ENCODE measurements at regions not wholly inside any gene's neighbourhood (a gene's known extent, or its start where the extent isn't known, plus 50 kb on each side); places are given as distances from the start of the nearest gene placed in this dataset.

GRCh38 chr4:36614011-36614410 lies 332.6 kb downstream of the DTHD1 start:
- H3K27me3 ChIP-seq: no peaks in the 10 kb centered on the region
- H3K36me3 ChIP-seq: no peaks in the 10 kb centered on the region
- no peak for DNase-seq
- H3K4me1 ChIP-seq: no peaks in the 10 kb centered on the region
- H3K4me3 ChIP-seq (replicated peaks in 1 of 3): no peak overlapping the region
- TF ChIP-seq POLR2A (IDR thresholded peaks at IDR 0.05): no peak
- TF ChIP-seq CTCF (IDR thresholded peaks at IDR 0.05): no peak
- 90 to 95% methylated on average over 3 of the region's 3 CpGs for WGBS, 2 donors
- H3K9me3 ChIP-seq: no peaks in the 10 kb centered on the region
- intact Hi-C loops (cut with DNase I): no loop called here
- H3K27ac ChIP-seq: no peak overlapping the region

DNA sequence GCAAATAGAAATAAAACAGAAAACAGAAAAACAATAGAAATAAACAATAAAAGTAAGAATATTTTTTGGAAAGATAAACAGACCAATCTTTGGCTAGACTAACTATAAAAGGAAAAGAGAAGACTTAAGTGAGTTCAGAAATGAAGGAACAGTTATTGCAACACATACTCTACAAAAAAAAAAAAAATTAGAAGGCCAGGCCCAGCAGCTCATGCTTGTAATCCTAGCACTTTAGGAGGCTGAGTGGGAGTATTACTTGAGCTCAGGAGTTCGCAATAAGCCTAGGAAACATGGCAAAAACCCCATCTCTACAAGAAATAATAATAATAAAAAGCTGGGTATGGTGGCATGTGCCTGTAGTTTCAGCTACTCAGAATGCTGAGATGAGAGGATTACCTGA lies 336.7 kb downstream of the DTHD1 start:
- Histone ChIP-seq H3K4me1 (no peaks in the 10 kb centered on the region), H3K27ac (no peak overlapping the region), H3K36me3 (no peaks in the 10 kb centered on the region), H3K4me3 (replicated peaks in 1 of 3) (no peak overlapping the region), H3K9me3 (no peaks in the 10 kb centered on the region), H3K27me3 (no peaks in the 10 kb centered on the region)
- TF ChIP-seq POLR2A (IDR thresholded peaks at IDR 0.05): no peak
- TF ChIP-seq CTCF (IDR thresholded peaks at IDR 0.05): no peak
- intact Hi-C loops (cut with DNase I): no loop called here
- 77 to 82% methylated on average over 1 of the region's 1 CpG for WGBS, 2 donors
- no peak for DNase-seq

DNA sequence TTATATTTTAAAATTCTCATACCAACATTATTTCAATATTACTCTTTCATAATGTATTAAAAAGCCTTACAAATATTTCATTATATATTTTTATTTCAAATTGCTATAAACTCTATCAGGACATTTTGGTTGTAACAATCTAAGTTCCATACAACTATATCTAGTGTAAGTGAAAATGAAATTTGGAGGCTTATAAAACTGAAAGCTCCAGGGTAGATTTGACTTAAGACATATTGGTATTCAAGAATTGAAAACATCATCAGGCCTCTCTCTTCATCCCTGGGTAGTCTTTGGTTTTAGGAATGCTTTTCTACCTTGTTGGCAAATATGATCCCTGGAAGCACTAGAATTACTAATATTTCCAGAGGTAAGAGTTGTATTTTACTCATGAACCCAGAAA lies 342.6 kb downstream of the DTHD1 start:
- Histone ChIP-seq H3K4me3 (replicated peaks in 1 of 3) (no peak overlapping the region), H3K27me3 (no peaks in the 10 kb centered on the region), H3K36me3 (no peaks in the 10 kb centered on the region), H3K4me1 (no peaks in the 10 kb centered on the region), H3K27ac (no peak overlapping the region), H3K9me3 (no peaks in the 10 kb centered on the region)
- no peak for DNase-seq
- intact Hi-C loops (cut with DNase I): no loop called here
- TF ChIP-seq POLR2A (IDR thresholded peaks at IDR 0.05) (no peak), CTCF (IDR thresholded peaks at IDR 0.05) (no peak)

- Histone ChIP-seq H3K36me3 (no peaks in the 10 kb centered on the region), H3K4me1 (no peaks in the 10 kb centered on the region), H3K9me3 (no peaks in the 10 kb centered on the region), H3K27ac (no peak overlapping the region), H3K27me3 (no peaks in the 10 kb centered on the region), H3K4me3 (replicated peaks in 1 of 3) (no peak overlapping the region)
- intact Hi-C loops (cut with DNase I): no loop called here
- WGBS, 2 donors: 37 to 39% methylated on average over 3 of the region's 3 CpGs
- no peak for TF ChIP-seq POLR2A (IDR thresholded peaks at IDR 0.05)
- TF ChIP-seq CTCF (IDR thresholded peaks at IDR 0.05): no peak
- DNase-seq: no peak
Measured at GRCh38 chr4:36638273-36638811, 356.9 kb downstream of the DTHD1 start.

- DNase-seq: no peak
- Histone ChIP-seq H3K9me3 (no peaks in the 10 kb centered on the region), H3K36me3 (no peaks in the 10 kb centered on the region), H3K27me3 (no peaks in the 10 kb centered on the region), H3K27ac (no peak overlapping the region), H3K4me3 (replicated peaks in 1 of 3) (no peak overlapping the region), H3K4me1 (no peaks in the 10 kb centered on the region)
- whole genome bisulfite sequencing, 2 donors: 95 to 97% methylated on average over 2 of the region's 2 CpGs
- no peak for TF ChIP-seq POLR2A (IDR thresholded peaks at IDR 0.05)
- TF ChIP-seq CTCF (IDR thresholded peaks at IDR 0.05): no peak
- intact Hi-C loops (cut with DNase I): no loop called here
Measured at GRCh38 chr4:36640876-36641275, 359.5 kb downstream of the DTHD1 start.
